ENCODE measurements at regions not wholly inside any gene's neighbourhood (a gene's known extent, or its start where the extent isn't known, plus 50 kb on each side); places are given as distances from the start of the nearest gene placed in this dataset.

DNA sequence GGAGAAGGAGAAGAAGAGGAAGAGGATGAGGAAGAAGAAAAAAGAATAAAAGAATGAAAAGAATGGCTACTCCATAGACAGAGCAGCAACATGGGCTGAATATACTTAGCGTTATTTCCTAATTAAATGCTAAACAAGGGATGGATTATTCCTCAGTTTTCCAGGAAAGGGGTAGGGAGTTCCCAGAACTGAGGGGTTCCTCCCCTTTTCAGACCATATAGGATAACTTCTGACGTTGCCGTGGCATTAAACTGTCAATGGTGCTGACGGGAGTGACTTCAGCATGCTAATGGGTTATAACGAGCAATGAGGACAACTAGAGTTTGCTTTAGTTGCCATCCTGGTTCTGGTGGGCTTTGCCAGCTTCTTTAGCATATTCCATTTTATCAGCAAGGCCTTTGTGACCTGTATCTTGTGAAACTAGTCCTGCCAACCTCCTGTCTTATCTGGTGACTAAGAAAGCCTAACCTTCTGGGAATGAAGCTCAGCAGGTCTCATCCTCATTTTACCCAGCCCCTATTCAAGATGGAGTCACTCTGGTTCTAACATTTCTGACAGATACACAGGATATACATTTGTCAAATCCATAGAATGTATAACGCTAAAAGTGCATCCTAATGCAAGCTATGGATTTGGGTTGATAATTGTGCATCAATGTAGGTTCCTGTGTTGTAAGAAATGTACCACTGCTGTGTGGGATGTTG lies 152.3 kb downstream of the MAIP1 start:
- no peak for TF ChIP-seq CTCF (conservative IDR thresholded peaks at IDR 0.05; ENCODE audit: low read depth, low read length)
- TF ChIP-seq EZH2 (IDR thresholded peaks at IDR 0.05; ENCODE audit: borderline replicate concordance, low read depth, low read length, poor library complexity, severe bottlenecking), result no peak

All from A673 (cell line).